GM04503 (cell line): ENCODE measurements at regions not wholly inside any gene's neighbourhood (a gene's known extent, or its start where the extent isn't known, plus 50 kb on each side); places are given as distances from the start of the nearest gene placed in this dataset.

Source experiments
- DNase-seq: peaks from one replicate; pipeline ENCODE4 v3.0.0-alpha.2; 2012; ENCODE audit warnings: low read depth

- no peak for DNase-seq
These were observed 163.3 kb upstream of the LEF1 start for GRCh38 chr4:108331905-108332632.

GRCh38 chr4:108328383-108328732, 159.6 kb upstream of the LEF1 start:
- no peak for DNase-seq

DNA sequence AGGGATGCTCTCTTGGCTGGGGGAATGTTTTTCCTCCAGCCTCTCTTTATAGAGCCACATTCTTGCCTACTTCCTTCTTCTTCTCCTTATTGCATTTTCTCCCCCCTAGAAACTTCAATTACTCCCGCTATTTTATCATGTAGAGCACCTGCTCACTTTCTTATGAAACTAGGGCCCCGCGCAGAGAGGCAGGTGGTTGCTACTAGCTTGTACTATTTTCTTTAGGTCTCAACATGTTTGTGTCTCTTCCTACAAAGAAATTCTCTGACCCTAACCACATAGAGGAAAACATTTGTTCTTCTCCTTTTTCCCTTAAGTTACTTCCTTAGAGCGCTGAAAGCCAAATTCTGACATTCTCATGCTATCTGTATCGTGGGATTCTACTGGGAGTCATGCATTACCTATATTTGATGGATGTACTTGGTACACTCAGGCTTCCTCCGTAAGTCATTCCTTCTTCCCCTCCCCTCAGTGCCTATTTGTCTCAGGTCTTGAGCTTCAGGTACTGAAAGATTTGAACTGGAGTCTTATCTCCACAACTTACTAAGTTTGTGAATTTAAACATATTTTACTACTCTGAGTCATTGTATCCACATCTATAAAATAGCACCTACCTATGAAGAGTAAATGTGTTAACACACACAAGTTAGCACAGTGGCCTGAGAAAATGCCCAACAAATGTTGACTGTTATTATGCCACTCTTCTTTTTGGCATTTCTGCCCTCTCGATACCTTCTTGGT, 159.1 kb upstream of the LEF1 start:
- no peak for DNase-seq

- no peak for DNase-seq
These were observed 156.8 kb upstream of the LEF1 start for GRCh38 chr4:108325561-108325960.

GRCh38 chr4:108324450-108324849, 155.7 kb upstream of the LEF1 start:
- no peak for DNase-seq

DNA sequence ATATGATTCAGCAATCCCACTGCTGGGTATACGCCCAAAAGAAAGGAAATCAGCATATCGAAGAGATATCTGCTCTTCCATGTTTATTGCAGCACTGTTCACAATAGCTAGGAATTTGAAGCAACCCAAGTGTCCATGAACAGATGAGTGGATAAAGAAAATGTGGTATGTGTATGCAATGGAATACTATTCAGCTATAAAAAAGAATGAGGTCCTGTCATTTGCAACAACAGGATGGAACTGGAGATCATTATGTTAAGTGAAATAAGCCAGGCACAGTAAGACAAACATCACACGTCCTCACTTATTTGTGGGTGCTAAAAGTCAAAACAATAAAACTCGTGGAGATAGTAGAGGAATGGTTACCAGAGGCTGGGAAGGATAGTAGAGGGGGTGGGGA, 153.8 kb upstream of the LEF1 start:
- DNase-seq, result no peak

DNA sequence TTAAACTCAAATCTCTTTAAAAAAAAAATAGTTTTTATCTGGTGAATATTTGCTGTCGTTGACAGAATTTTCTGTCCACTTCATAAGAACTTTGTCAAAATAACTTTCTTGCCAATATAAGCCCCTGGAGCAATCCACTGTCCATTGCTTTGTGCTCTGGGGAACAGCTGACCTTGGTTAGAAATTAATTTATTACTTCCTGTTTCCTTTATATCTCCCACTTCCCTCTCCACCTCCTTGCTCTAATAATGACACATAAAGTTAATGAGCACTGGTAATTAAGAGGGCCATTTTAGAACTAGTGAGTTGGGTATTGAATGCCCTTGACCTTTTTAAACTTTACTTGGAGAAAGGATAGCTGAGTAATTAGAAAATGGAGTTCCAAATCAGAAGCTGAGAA, 151.3 kb upstream of the LEF1 start:
- DNase-seq, result no peak

DNA sequence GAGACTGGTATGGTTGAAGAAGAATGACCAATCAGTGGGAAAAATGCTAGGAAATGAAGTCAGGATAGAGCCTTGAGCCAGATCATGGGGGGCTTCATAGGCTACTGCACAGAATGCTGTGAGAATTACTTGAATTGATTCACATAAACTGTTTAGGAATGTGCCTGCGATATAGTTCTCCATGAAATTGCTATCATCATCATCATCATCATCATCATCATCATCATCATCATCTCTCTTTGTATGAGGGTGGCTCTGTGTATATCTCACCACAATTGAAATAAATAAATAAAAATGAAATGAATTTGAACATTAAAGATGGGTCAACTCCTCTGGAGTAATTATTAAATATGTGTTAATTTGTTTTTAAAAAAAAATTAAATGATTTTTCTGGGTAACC, 148.6 kb upstream of the LEF1 start:
- DNase-seq, result no peak

- DNase-seq, result no peak
These were observed 147.0 kb upstream of the LEF1 start for GRCh38 chr4:108315694-108316093.

GRCh38 chr4:108314900-108315589, 146.3 kb upstream of the LEF1 start:
- DNase-seq, result no peak

DNA sequence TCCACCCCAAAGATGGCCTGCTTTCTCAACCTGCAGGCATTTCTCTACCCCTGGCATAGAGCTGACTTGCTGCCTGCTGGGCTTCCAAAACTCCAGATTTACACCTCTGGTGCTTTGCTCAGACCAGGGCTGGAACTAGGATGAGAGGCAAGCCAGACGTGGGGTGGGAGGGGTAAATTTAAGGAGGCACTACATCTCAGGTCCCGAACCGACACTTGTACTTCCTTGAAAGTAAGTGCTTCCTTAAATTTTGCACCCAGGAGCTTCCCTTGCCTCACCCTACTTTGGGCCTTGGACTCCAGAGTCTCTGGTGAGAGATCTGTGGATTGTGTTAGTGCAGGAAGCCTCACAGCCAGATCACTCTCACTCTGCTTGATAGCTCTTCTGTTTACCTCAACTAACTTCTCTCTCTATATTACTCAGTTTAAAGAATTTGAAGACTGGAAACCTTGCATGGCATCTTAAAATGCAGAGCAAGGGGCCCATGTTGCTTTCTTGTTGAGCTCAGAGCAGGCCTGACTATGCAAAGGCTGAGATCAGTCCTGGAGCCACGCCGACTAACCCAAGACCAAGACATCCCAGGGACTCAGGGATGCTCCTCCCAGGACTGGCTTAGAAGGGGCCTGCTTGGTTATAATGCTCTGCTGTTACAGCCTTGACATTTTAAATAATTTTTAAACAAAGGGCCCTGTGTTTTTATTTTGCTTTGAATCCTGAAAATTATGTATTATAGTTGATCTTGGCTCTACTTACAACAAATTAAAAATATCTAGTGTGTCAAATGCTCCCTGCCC, 145.0 kb upstream of the LEF1 start:
- DNase-seq, result no peak

GRCh38 chr4:108311313-108311712, 142.6 kb upstream of the LEF1 start:
- DNase-seq, result no peak

GRCh38 chr4:108303488-108304177, 134.9 kb upstream of the LEF1 start:
- DNase-seq, result no peak

GRCh38 chr4:108301545-108302251, 133.0 kb upstream of the LEF1 start:
- DNase-seq, result no peak

GRCh38 chr4:108297605-108298004, 128.9 kb upstream of the LEF1 start:
- no peak for DNase-seq

GRCh38 chr4:108292229-108292628, 123.5 kb upstream of the LEF1 start:
- DNase-seq, result no peak

DNA sequence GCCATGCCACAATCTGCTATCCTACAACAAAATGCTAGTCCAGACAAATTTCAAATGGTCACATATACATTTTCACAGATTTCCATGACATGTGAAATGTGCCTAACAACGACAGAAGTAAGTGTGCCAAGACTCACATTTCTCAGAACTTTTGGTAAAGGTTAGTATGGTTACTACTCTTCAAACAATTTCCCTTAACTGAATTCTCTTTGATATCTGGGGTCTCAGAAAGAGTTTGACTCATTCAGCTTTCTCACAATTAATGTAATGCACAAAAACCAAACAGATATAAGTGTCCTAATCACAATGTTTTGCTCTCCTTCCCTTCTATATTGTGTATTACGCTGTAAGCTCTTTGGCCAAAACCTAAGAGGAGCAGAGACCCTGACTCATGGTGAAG, 122.4 kb upstream of the LEF1 start:
- DNase-seq, result no peak

DNA sequence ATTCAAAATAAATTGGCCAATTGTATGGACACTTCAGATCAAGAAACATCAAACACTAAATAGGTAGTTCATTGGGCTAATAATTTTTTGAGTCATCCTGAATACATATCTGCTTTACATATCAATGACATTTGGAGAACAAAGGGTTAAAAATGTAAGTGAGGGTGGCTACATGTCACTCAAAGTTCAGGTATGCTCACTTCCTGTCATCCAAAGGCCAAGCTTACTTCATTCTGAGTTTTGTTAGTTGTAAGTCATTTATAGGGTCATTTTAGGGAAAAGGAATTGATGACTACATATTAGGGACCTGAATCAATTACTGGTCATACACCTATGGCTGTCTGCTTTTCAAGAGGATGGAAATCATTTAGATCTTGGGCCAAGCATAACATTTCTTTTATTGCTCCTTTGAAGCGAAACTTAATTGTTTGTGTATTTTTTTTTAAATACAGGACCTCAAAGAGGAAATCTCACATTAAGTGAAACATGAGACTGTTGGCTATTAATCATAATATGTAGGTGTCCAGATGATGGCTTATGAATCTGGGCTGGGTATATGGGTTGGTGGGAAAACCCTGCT, 119.2 kb upstream of the LEF1 start:
- no peak for DNase-seq

DNA sequence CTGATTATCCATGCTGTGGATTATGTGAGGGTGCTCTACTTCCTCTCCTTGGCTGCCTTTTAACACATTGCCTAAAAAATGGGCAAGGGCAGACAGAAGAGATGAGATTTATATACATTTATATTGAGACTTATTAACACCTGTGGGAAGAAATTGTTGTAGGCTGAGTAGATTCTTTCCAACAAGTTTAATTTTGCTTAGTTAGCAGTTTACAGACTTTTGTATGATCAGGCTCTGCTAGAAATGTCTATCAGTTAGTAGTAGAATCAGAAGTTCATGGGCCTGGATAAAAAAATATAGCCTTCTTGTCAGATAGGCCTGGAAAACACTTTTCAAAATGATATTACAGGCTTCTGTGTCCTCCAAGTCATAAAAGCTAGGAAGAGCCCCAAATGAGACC, 111.3 kb upstream of the LEF1 start:
- no peak for DNase-seq

GRCh38 chr4:108276690-108277089, 108.0 kb upstream of the LEF1 start:
- no peak for DNase-seq

DNA sequence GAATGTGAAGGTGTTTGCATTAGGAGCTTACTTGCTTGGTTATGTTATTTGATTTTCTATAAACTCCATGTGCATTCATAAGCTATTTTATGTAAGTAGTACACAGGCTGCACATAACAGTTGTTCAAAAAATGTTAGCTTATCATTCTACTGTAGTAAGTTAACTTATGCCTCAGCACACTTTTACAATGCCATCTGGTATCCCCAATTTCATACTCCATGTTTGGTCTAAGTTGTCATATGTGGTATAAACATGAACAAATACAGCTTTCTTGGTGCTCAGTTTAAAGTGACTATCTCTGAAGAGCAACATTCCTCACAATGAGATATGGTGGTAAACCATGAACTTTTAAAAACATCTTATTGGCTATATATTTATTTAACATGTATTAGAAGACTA, 104.3 kb upstream of the LEF1 start:
- no peak for DNase-seq
